Hindlimb muscle (tissue), 1 donor: ENCODE measurements at regions not wholly inside any gene's neighbourhood (a gene's known extent, or its start where the extent isn't known, plus 50 kb on each side); places are given as distances from the start of the nearest gene placed in this dataset.
"Not testable (repeated sequence)": the region's sequence is repeated elsewhere in the genome, so short reads cannot be mapped to it uniquely, and the experiment has no call there.

ENCODE experiments used
- DNase-seq: peaks from one replicate; pipeline ENCODE4 v3.0.0-alpha.2; 2013

GRCh38 chr10:95137990-95138625, 55.9 kb upstream of the ACSM6 start:
- DNase-seq = not testable (repeated sequence)

- DNase-seq = no peak
Observed at GRCh38 chr10:95134490-95134889, 59.5 kb upstream of the ACSM6 start.

GRCh38 chr10:95133997-95134396, 60.0 kb upstream of the ACSM6 start:
- no peak for DNase-seq

- DNase-seq = peak; percentile 18
Observed at GRCh38 chr10:95133016-95133752, 60.9 kb upstream of the ACSM6 start.

- DNase-seq = not testable (repeated sequence)
Observed at GRCh38 chr10:95130429-95130828, 61.1 kb upstream of the CYP2C8 start.

- no peak for DNase-seq
Observed at GRCh38 chr10:95125582-95125981, 56.3 kb upstream of the CYP2C8 start.

- DNase-seq = no peak
Observed at GRCh38 chr10:95122736-95123135, 53.4 kb upstream of the CYP2C8 start.

GRCh38 chr10:95121904-95122303, 52.6 kb upstream of the CYP2C8 start:
- DNase-seq = no peak
